CD4-positive, alpha-beta T cell treated with Interleukin-17A for 4 hours (primary cell): ENCODE measurements at regions not wholly inside any gene's neighbourhood (a gene's known extent, or its start where the extent isn't known, plus 50 kb on each side); places are given as distances from the start of the nearest gene placed in this dataset.
"Not testable (repeated sequence)": the region's sequence is repeated elsewhere in the genome, so short reads cannot be mapped to it uniquely, and the experiment has no call there.

Experiments
- DNase-seq: peaks from one replicate; pipeline ENCODE4 v3.0.0-alpha.2; 2020; ENCODE audit warnings: mixed read lengths

- DNase-seq = no peak
Measured at GRCh38 chr3:176867681-176868663, 329.3 kb downstream of the TBL1XR1 start.

- DNase-seq = no peak
Measured at GRCh38 chr3:176861137-176861536, 336.1 kb downstream of the TBL1XR1 start.

GRCh38 chr3:176856721-176857120 lies 340.6 kb downstream of the TBL1XR1 start:
- no peak for DNase-seq

GRCh38 chr3:176855901-176856486 lies 341.3 kb downstream of the TBL1XR1 start:
- DNase-seq = no peak

GRCh38 chr3:176855213-176855612 lies 342.1 kb downstream of the TBL1XR1 start:
- no peak for DNase-seq

GRCh38 chr3:176850498-176850897 lies 346.8 kb downstream of the TBL1XR1 start:
- no peak for DNase-seq

GRCh38 chr3:176848431-176849214 lies 348.7 kb downstream of the TBL1XR1 start:
- no peak for DNase-seq

GRCh38 chr3:176842914-176843313 lies 354.4 kb downstream of the TBL1XR1 start:
- no peak for DNase-seq

- DNase-seq = no peak
Measured at GRCh38 chr3:176840641-176841286, 356.5 kb downstream of the TBL1XR1 start.

GRCh38 chr3:176839901-176840300 lies 357.4 kb downstream of the TBL1XR1 start:
- no peak for DNase-seq

- no peak for DNase-seq
Measured at GRCh38 chr3:176839466-176839865, 357.8 kb downstream of the TBL1XR1 start.

GRCh38 chr3:176827244-176827643 lies 370.0 kb downstream of the TBL1XR1 start:
- not testable (repeated sequence) for DNase-seq

- no peak for DNase-seq
Measured at GRCh38 chr3:176824811-176825210, 372.5 kb downstream of the TBL1XR1 start.

GRCh38 chr3:176820764-176821163 lies 376.5 kb downstream of the TBL1XR1 start:
- DNase-seq = no peak

GRCh38 chr3:176816937-176817336 lies 380.3 kb downstream of the TBL1XR1 start:
- no peak for DNase-seq

- DNase-seq = no peak
Measured at GRCh38 chr3:176814285-176814684, 383.0 kb downstream of the TBL1XR1 start.

GRCh38 chr3:176807938-176808337 lies 389.3 kb downstream of the TBL1XR1 start:
- no peak for DNase-seq

- no peak for DNase-seq
Measured at GRCh38 chr3:176799675-176800074, 397.6 kb downstream of the TBL1XR1 start.

GRCh38 chr3:176798680-176799079 lies 398.6 kb downstream of the TBL1XR1 start:
- no peak for DNase-seq

GRCh38 chr3:176796371-176796770 lies 400.9 kb downstream of the TBL1XR1 start:
- DNase-seq = no peak

- DNase-seq = no peak
Measured at GRCh38 chr3:176795891-176796290, 401.4 kb downstream of the TBL1XR1 start.

- DNase-seq = no peak
Measured at GRCh38 chr3:176794406-176794805, 402.9 kb downstream of the TBL1XR1 start.

GRCh38 chr3:176789947-176790346 lies 407.3 kb downstream of the TBL1XR1 start:
- DNase-seq = no peak
